Stimulated activated CD4-positive, alpha-beta T cell treated with anti-CD3 and anti-CD28 coated beads, Interleukin-4, amount 100 ng/mL, for 1 hour (primary cell): ENCODE measurements at regions not wholly inside any gene's neighbourhood (a gene's known extent, or its start where the extent isn't known, plus 50 kb on each side); places are given as distances from the start of the nearest gene placed in this dataset.
A peak's percentile ranks its signal among the peaks of the same experiment; 100 is the strongest.
"Not testable (repeated sequence)": the region's sequence is repeated elsewhere in the genome, so short reads cannot be mapped to it uniquely, and the experiment has no call there.

ENCODE experiments used
- DNase-seq: peaks from one replicate; pipeline ENCODE4 v3.0.0-alpha.2; 2020

GRCh38 chr20:53855733-53856132, 214.7 kb downstream of the BCAS1 start:
- no peak for DNase-seq

- DNase-seq: not testable (repeated sequence)
These were observed 215.8 kb downstream of the BCAS1 start for GRCh38 chr20:53854609-53854926.

- no peak for DNase-seq
These were observed 217.2 kb downstream of the BCAS1 start for GRCh38 chr20:53853111-53853713.

- no peak for DNase-seq
These were observed 217.7 kb downstream of the BCAS1 start for GRCh38 chr20:53852691-53853090.

- DNase-seq: no peak
These were observed 218.4 kb downstream of the BCAS1 start for GRCh38 chr20:53852014-53852413.

GRCh38 chr20:53850319-53850718, 220.1 kb downstream of the BCAS1 start:
- no peak for DNase-seq

- no peak for DNase-seq
These were observed 220.8 kb downstream of the BCAS1 start for GRCh38 chr20:53849471-53850059.

- no peak for DNase-seq
These were observed 222.1 kb downstream of the BCAS1 start for GRCh38 chr20:53848304-53848703.

- no peak for DNase-seq
These were observed 222.6 kb downstream of the BCAS1 start for GRCh38 chr20:53847837-53848170.

GRCh38 chr20:53847139-53847836, 223.1 kb downstream of the BCAS1 start:
- no peak for DNase-seq

GRCh38 chr20:53846640-53847039, 223.8 kb downstream of the BCAS1 start:
- no peak for DNase-seq

GRCh38 chr20:53845980-53846379, 224.4 kb downstream of the BCAS1 start:
- DNase-seq: no peak

- DNase-seq: no peak
These were observed 226.1 kb downstream of the BCAS1 start for GRCh38 chr20:53844259-53844658.

GRCh38 chr20:53843645-53844044, 226.7 kb downstream of the BCAS1 start:
- DNase-seq: no peak

- DNase-seq: no peak
These were observed 227.9 kb downstream of the BCAS1 start for GRCh38 chr20:53842301-53843099.

GRCh38 chr20:53841741-53842140, 228.7 kb downstream of the BCAS1 start:
- no peak for DNase-seq

- no peak for DNase-seq
These were observed 229.9 kb downstream of the BCAS1 start for GRCh38 chr20:53840532-53840931.

GRCh38 chr20:53839423-53840176, 230.8 kb downstream of the BCAS1 start:
- peak; percentile 9 for DNase-seq

GRCh38 chr20:53838311-53838868, 232.0 kb downstream of the BCAS1 start:
- no peak for DNase-seq

GRCh38 chr20:53837126-53837826, 233.1 kb downstream of the BCAS1 start:
- no peak for DNase-seq

GRCh38 chr20:53834749-53835148, 235.6 kb downstream of the BCAS1 start:
- DNase-seq: no peak

- no peak for DNase-seq
These were observed 236.3 kb downstream of the BCAS1 start for GRCh38 chr20:53834062-53834442.
